Gastrocnemius medialis (tissue), 4 donors: ENCODE measurements at regions not wholly inside any gene's neighbourhood (a gene's known extent, or its start where the extent isn't known, plus 50 kb on each side); places are given as distances from the start of the nearest gene placed in this dataset.

Source experiments
- CTCF ChIP-seq, 5 experiments: fragments of 450-650 bp in 3 of 5; fragments of 200-600 bp in 2 of 5; sonication (generic) in 2 of 5; IDR thresholded peaks in 4 of 5; conservative IDR thresholded peaks in 1 of 5; 1 replicate in 4 of 5; 2 replicates in 1 of 5; pipeline ENCODE4 v1.5.1; 2016 to 2019; ENCODE audit warnings: antibody characterized with exemption in 5 of 5, mild to moderate bottlenecking in 3 of 5, moderate library complexity in 3 of 5
- POLR2A ChIP-seq, 2 donors: fragments of 450-650 bp; IDR thresholded peaks; one replicate each; pipeline ENCODE4 v1.6.1; 2017; ENCODE audit warnings: antibody characterized with exemption in 2 of 2, mild to moderate bottlenecking in 2 of 2, moderate library complexity in 2 of 2

- TF ChIP-seq CTCF (IDR thresholded peaks at IDR 0.05 in 4 of 5, conservative IDR thresholded peaks at IDR 0.05 in 1 of 5) = no peak
- no peak for TF ChIP-seq POLR2A (IDR thresholded peaks at IDR 0.05)
These were observed 1702.2 kb downstream of the EFNB2 start for GRCh38 chr13:104833221-104833620.
